ENCODE measurements at regions not wholly inside any gene's neighbourhood (a gene's known extent, or its start where the extent isn't known, plus 50 kb on each side); places are given as distances from the start of the nearest gene placed in this dataset.

DNA sequence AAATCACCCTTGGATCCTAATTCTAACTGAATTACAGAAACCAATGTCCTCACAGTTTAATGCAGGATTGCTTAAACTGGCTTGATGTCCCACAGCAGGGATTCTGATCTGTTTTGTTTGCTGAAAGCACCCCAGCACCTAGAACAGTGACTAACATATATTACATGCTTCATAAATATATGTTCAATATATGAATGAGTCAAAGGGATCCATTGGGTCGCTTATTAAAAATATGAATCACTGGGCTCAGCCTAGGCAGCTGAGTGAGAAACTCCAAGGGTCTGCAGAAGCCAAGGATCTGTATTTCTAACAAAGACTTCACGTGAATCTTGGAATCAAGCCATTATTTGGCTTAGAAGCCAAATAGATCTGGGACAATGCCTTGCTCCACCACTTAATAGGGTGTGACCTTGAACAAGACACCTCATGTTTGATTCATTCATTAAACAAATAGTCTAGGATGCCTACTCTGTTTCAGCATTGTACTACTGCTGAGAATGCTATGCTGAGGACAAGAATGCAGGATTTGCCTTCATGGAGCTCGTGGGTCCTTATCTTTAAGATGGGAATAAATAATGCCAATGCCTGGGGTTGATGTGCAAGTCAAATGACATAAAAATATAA, 103.4 kb upstream of the DLX6 start:
- Histone ChIP-seq H3K27ac (replicated peaks) (no peak overlapping the region), H3K4me3 (replicated peaks; ENCODE audit: insufficient read depth, low read length) (no peak overlapping the region), H3K27me3 (ENCODE audit: insufficient read depth, poor library complexity, severe bottlenecking) (peaks cover 2% of the 10 kb centered on the region)
- TF ChIP-seq POLR2AphosphoS5 (IDR thresholded peaks at IDR 0.05; ENCODE audit: low read depth) = no peak
- no peak for TF ChIP-seq GABPA (IDR thresholded peaks at IDR 0.05; ENCODE audit: low read depth)
- TF ChIP-seq, protein P1, sequence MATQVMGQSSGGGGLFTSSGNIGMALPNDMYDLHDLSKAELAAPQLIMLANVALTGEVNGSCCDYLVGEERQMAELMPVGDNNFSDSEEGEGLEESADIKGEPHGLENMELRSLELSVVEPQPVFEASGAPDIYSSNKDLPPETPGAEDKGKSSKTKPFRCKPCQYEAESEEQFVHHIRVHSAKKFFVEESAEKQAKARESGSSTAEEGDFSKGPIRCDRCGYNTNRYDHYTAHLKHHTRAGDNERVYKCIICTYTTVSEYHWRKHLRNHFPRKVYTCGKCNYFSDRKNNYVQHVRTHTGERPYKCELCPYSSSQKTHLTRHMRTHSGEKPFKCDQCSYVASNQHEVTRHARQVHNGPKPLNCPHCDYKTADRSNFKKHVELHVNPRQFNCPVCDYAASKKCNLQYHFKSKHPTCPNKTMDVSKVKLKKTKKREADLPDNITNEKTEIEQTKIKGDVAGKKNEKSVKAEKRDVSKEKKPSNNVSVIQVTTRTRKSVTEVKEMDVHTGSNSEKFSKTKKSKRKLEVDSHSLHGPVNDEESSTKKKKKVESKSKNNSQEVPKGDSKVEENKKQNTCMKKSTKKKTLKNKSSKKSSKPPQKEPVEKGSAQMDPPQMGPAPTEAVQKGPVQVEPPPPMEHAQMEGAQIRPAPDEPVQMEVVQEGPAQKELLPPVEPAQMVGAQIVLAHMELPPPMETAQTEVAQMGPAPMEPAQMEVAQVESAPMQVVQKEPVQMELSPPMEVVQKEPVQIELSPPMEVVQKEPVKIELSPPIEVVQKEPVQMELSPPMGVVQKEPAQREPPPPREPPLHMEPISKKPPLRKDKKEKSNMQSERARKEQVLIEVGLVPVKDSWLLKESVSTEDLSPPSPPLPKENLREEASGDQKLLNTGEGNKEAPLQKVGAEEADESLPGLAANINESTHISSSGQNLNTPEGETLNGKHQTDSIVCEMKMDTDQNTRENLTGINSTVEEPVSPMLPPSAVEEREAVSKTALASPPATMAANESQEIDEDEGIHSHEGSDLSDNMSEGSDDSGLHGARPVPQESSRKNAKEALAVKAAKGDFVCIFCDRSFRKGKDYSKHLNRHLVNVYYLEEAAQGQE (IDR thresholded peaks at IDR 0.05; ENCODE audit: insufficient replicate concordance, low read depth) = no peak
- TF ChIP-seq, protein P2, sequence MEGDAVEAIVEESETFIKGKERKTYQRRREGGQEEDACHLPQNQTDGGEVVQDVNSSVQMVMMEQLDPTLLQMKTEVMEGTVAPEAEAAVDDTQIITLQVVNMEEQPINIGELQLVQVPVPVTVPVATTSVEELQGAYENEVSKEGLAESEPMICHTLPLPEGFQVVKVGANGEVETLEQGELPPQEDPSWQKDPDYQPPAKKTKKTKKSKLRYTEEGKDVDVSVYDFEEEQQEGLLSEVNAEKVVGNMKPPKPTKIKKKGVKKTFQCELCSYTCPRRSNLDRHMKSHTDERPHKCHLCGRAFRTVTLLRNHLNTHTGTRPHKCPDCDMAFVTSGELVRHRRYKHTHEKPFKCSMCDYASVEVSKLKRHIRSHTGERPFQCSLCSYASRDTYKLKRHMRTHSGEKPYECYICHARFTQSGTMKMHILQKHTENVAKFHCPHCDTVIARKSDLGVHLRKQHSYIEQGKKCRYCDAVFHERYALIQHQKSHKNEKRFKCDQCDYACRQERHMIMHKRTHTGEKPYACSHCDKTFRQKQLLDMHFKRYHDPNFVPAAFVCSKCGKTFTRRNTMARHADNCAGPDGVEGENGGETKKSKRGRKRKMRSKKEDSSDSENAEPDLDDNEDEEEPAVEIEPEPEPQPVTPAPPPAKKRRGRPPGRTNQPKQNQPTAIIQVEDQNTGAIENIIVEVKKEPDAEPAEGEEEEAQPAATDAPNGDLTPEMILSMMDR (IDR thresholded peaks at IDR 0.05; ENCODE audit: insufficient read depth, low read length) = no peak
- no peak for TF ChIP-seq SPI1 (IDR thresholded peaks at IDR 0.05; ENCODE audit: borderline replicate concordance, low read depth)
- no peak for DNase-seq (ENCODE audit: low read depth in 1 of 2, low spot score in 1 of 2)

DNA sequence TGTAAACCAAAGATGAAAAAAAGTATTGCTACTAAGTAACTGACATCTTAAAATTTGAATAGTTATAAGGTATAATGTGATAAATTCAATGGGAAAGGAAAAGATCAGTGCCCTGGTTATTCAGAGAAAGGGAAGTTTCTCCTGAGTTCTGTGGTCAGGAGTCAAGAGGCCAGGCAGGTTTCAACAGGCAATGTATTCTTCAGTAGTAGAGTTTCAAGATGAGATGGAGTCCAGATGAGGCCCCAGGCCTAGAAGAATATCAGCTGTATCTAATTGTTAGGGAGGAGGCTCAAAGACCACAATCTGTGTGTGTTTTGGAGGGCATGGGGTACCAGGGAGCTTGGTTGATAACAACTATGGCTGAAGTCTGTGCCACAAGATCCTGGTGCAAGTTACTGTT, 101.4 kb upstream of the DLX6 start:
- no peak overlapping the region for H3K4me3 ChIP-seq (replicated peaks; ENCODE audit: insufficient read depth, low read length)
- no peak for DNase-seq (ENCODE audit: low read depth in 1 of 2, low spot score in 1 of 2)
- TF ChIP-seq, protein P1 (IDR thresholded peaks at IDR 0.05; ENCODE audit: insufficient replicate concordance, low read depth) = no peak
- TF ChIP-seq GABPA (IDR thresholded peaks at IDR 0.05; ENCODE audit: low read depth) = no peak
- TF ChIP-seq POLR2AphosphoS5 (IDR thresholded peaks at IDR 0.05; ENCODE audit: low read depth) = no peak
- TF ChIP-seq, protein P2 (IDR thresholded peaks at IDR 0.05; ENCODE audit: insufficient read depth, low read length) = no peak
- no peak for TF ChIP-seq SPI1 (IDR thresholded peaks at IDR 0.05; ENCODE audit: borderline replicate concordance, low read depth)
- H3K27ac ChIP-seq (replicated peaks) = no peak overlapping the region
- H3K27me3 ChIP-seq (ENCODE audit: insufficient read depth, poor library complexity, severe bottlenecking) = peaks cover 2% of the 10 kb centered on the region

DNA sequence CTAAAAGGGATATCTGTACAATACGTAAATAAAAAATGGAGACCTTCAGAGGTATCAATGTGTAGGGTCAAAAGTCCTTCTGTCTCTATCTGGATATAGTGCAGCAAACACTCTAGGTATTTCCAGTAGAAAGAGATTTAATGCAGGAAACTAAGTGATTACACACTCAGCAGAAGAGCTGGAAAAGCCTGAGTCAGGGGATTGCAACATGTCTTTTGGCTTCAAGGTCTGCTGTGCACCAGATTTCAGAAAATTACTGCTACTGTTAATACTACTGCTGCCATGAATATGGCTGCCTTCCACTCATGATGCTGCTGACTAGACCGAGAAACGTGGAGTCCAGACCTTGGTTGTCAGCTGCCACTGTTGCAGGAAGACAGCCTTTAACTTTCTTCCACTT, 94.9 kb upstream of the DLX6 start:
- H3K27ac ChIP-seq (replicated peaks) = no peak overlapping the region
- no peak for DNase-seq (ENCODE audit: low read depth in 1 of 2, low spot score in 1 of 2)
- TF ChIP-seq, protein P2 (IDR thresholded peaks at IDR 0.05; ENCODE audit: insufficient read depth, low read length) = no peak
- TF ChIP-seq, protein P1 (IDR thresholded peaks at IDR 0.05; ENCODE audit: insufficient replicate concordance, low read depth) = no peak
- no peak for TF ChIP-seq GABPA (IDR thresholded peaks at IDR 0.05; ENCODE audit: low read depth)
- TF ChIP-seq SPI1 (IDR thresholded peaks at IDR 0.05; ENCODE audit: borderline replicate concordance, low read depth) = no peak
- TF ChIP-seq POLR2AphosphoS5 (IDR thresholded peaks at IDR 0.05; ENCODE audit: low read depth) = no peak
- H3K4me3 ChIP-seq (replicated peaks; ENCODE audit: insufficient read depth, low read length) = no peak overlapping the region
- peaks cover 5% of the 10 kb centered on the region for H3K27me3 ChIP-seq (ENCODE audit: insufficient read depth, poor library complexity, severe bottlenecking)

Measured in HL-60 (cell line).